ENCODE measurements at regions not wholly inside any gene's neighbourhood (a gene's known extent, or its start where the extent isn't known, plus 50 kb on each side); places are given as distances from the start of the nearest gene placed in this dataset.

DNA sequence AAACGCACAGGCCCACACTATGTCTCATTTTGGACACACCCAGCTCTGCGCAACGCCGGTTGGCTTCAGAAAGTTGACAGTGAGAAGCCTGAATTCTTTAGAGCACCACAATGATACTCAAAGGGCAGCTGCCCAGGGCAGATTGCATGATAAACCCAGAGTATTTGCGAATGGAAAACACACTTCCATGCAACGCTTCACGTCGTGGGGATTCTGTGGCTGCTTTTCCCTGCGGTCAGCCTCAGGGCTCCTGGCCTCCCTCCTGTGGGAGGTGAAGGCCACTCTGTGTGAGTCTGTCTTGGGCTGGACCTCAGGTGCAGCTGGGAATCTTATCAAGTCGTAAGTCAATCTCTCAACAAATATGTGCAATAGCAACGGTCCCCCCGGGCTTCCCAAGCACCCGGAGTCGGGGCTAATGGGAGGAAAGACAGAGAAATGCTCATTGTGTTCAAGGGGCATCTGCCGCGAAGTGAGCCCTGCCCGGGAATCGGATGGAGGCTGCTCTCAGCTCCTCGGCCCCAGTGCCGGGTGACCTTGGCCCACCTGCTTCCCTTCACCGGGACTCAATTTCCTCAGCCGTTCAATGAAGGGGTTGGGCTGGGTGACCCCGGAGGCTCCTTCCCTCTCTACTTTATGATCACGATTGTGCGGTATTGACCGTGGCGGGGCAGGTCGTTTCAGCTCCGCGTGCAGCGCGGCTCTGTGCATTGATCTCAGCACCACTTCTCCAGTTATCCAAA is 623.6 kb downstream of the BRD1 start:
- Mint-ChIP-seq H3K36me3 (ENCODE audit: low read depth) (no peaks in the 10 kb centered on the region), H3K9me3 (no peaks in the 10 kb centered on the region; the same call in 2 of the 3 replicates), H3K4me1 (0 out of 3 replicates have a peak, but pooled peaks cover 7% of the 10 kb centered on the region), H3K27me3 (ENCODE audit: insufficient read depth, low read depth, poor library complexity) (peaks cover 11% of the 10 kb centered on the region), H3K27ac (no peak overlapping the region), H3K4me3 (no peak overlapping the region)
- Histone ChIP-seq H3K79me2 (replicated peaks; ENCODE audit: insufficient read depth) (no peaks in the 10 kb centered on the region), H3F3A (replicated peaks; ENCODE audit: low read depth) (no peaks in the 10 kb centered on the region), H3K27ac (ENCODE audit: low read depth) (no peak overlapping the region), H3K4me2 (no peak overlapping the region), H3K9me2 (ENCODE audit: insufficient read depth) (no peaks in the 10 kb centered on the region), H3K36me3 (ENCODE audit: insufficient read depth) (no peaks in the 10 kb centered on the region), H3K4me1 (ENCODE audit: insufficient read depth) (no peaks in the 10 kb centered on the region), H3K4me3 (no peak overlapping the region), H2AFZ (no peak overlapping the region), H3K27me3 (ENCODE audit: insufficient read depth) (no peaks in the 10 kb centered on the region), H4K20me1 (replicated peaks; ENCODE audit: insufficient read depth) (no peaks in the 10 kb centered on the region)
- TF ChIP-seq EZH2phosphoT487 (IDR thresholded peaks at IDR 0.05; ENCODE audit: unreplicated experiment) (no peak), CREB1 (CRISPR knock-in tag; IDR thresholded peaks at IDR 0.05; ENCODE audit: low read depth) (no peak), POLR2AphosphoS5 (IDR thresholded peaks at IDR 0.05; ENCODE audit: low read depth) (no peak)
- DNase-seq (ENCODE audit: low spot score) = no peak
- ATAC-seq = no peak

DNA sequence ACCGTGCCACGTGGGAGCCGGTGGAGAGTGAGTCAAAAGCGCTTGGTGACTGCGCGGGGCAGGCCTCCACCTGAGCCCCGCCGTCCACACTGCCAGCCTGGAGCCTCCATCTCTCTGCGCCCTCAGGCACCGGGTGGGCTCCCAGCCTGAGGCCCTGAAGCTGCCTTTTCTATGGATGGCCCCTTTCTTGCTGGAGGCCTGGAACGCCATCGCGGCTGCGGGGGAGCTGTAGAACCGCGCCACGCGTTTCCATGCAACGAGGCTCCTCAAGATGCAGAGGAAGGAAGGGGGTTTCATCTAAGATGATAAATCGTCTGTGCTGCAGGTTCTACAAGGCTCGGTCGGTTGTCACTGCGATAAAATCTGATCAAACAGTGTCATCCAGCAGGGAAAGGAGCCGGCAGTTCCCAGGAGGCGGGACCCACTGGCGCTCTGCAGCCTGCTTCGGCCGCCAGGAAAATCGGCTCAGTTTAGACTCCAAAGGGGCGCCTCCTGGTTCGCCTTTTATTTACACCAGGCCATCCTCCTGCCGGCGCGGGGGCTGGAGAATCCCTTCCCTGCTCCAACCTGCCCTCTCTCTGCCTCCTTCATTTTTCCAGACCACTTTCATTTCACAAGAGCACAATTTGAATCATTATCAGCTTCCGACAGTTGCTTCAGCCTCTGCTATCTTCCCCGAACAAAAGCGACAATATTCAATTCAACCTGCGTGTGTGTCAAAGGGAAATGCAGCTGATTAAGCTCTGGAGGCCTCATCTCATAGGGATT is 624.4 kb downstream of the BRD1 start:
- Histone ChIP-seq H3K27me3 (ENCODE audit: insufficient read depth) (no peaks in the 10 kb centered on the region), H3K79me2 (replicated peaks; ENCODE audit: insufficient read depth) (no peaks in the 10 kb centered on the region), H2AFZ (no peak overlapping the region), H3K4me2 (no peak overlapping the region), H3K4me3 (no peak overlapping the region), H3K36me3 (ENCODE audit: insufficient read depth) (no peaks in the 10 kb centered on the region), H3K27ac (ENCODE audit: low read depth) (no peak overlapping the region), H3K4me1 (ENCODE audit: insufficient read depth) (no peaks in the 10 kb centered on the region), H4K20me1 (replicated peaks; ENCODE audit: insufficient read depth) (no peaks in the 10 kb centered on the region), H3K9me2 (ENCODE audit: insufficient read depth) (no peaks in the 10 kb centered on the region), H3F3A (replicated peaks; ENCODE audit: low read depth) (no peaks in the 10 kb centered on the region)
- H3K4me3 Mint-ChIP-seq = no peak overlapping the region
- ATAC-seq = peak; percentile 59
- H3K4me1 Mint-ChIP-seq = peaks cover 9% of the 10 kb centered on the region
- peaks cover 15% of the 10 kb centered on the region for H3K27me3 Mint-ChIP-seq (ENCODE audit: insufficient read depth, low read depth, poor library complexity)
- no peak for DNase-seq (ENCODE audit: low spot score)
- H3K9me3 Mint-ChIP-seq = no peaks in the 10 kb centered on the region; the same call in 2 of the 3 replicates
- no peaks in the 10 kb centered on the region for H3K36me3 Mint-ChIP-seq (ENCODE audit: low read depth)
- no peak overlapping the region for H3K27ac Mint-ChIP-seq
- TF ChIP-seq EZH2 (IDR thresholded peaks at IDR 0.05; ENCODE audit: low read depth, unreplicated experiment) = no peak
- TF ChIP-seq STAT1 (IDR thresholded peaks at IDR 0.05; ENCODE audit: unreplicated experiment) = no peak
- TF ChIP-seq, protein P1, sequence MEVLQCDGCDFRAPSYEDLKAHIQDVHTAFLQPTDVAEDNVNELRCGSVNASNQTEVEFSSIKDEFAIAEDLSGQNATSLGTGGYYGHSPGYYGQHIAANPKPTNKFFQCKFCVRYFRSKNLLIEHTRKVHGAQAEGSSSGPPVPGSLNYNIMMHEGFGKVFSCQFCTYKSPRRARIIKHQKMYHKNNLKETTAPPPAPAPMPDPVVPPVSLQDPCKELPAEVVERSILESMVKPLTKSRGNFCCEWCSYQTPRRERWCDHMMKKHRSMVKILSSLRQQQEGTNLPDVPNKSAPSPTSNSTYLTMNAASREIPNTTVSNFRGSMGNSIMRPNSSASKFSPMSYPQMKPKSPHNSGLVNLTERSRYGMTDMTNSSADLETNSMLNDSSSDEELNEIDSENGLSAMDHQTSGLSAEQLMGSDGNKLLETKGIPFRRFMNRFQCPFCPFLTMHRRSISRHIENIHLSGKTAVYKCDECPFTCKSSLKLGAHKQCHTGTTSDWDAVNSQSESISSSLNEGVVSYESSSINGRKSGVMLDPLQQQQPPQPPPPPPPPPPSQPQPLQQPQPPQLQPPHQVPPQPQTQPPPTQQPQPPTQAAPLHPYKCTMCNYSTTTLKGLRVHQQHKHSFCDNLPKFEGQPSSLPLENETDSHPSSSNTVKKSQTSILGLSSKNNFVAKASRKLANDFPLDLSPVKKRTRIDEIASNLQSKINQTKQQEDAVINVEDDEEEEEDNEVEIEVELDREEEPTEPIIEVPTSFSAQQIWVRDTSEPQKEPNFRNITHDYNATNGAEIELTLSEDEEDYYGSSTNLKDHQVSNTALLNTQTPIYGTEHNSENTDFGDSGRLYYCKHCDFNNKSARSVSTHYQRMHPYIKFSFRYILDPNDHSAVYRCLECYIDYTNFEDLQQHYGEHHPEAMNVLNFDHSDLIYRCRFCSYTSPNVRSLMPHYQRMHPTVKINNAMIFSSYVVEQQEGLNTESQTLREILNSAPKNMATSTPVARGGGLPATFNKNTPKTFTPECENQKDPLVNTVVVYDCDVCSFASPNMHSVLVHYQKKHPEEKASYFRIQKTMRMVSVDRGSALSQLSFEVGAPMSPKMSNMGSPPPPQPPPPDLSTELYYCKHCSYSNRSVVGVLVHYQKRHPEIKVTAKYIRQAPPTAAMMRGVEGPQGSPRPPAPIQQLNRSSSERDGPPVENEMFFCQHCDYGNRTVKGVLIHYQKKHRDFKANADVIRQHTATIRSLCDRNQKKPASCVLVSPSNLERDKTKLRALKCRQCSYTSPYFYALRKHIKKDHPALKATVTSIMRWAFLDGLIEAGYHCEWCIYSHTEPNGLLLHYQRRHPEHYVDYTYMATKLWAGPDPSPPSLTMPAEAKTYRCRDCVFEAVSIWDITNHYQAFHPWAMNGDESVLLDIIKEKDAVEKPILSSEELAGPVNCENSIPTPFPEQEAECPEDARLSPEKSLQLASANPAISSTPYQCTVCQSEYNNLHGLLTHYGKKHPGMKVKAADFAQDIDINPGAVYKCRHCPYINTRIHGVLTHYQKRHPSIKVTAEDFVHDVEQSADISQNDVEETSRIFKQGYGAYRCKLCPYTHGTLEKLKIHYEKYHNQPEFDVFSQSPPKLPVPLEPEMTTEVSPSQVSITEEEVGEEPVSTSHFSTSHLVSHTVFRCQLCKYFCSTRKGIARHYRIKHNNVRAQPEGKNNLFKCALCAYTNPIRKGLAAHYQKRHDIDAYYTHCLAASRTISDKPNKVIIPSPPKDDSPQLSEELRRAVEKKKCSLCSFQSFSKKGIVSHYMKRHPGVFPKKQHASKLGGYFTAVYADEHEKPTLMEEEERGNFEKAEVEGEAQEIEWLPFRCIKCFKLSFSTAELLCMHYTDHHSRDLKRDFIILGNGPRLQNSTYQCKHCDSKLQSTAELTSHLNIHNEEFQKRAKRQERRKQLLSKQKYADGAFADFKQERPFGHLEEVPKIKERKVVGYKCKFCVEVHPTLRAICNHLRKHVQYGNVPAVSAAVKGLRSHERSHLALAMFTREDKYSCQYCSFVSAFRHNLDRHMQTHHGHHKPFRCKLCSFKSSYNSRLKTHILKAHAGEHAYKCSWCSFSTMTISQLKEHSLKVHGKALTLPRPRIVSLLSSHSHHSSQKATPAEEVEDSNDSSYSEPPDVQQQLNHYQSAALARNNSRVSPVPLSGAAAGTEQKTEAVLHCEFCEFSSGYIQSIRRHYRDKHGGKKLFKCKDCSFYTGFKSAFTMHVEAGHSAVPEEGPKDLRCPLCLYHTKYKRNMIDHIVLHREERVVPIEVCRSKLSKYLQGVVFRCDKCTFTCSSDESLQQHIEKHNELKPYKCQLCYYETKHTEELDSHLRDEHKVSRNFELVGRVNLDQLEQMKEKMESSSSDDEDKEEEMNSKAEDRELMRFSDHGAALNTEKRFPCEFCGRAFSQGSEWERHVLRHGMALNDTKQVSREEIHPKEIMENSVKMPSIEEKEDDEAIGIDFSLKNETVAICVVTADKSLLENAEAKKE (CRISPR knock-in tag; IDR thresholded peaks at IDR 0.05) = no peak
- no peak for TF ChIP-seq NANOG (IDR thresholded peaks at IDR 0.05; ENCODE audit: borderline replicate concordance)
- no peak for TF ChIP-seq CREB1 (CRISPR knock-in tag; IDR thresholded peaks at IDR 0.05; ENCODE audit: low read depth)

Measured in GM23338 (cell line).